ENCODE measurements at regions not wholly inside any gene's neighbourhood (a gene's known extent, or its start where the extent isn't known, plus 50 kb on each side); places are given as distances from the start of the nearest gene placed in this dataset.

DNA sequence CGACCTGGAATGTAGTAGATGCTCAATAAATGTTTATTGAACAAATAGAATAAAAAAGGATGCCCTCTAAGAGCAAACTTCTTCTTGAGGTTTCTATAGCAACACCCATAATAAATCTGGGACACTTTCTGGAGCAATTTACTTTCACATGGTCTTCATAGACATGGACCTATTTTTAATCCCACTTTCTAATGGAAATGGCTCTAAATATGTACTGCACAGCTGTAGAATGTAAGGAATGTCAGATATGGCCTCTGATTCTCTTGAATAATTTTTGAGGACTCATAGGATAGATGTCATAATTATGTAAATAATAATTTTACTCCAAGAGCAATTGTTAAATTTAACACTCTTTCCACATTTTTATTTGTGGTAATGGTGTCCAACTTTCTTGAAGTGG is 133.5 kb upstream of the DAAM1 start:
- Histone ChIP-seq H3K23ac (ENCODE audit: insufficient read length) (no peak overlapping the region), H3K4me3 (ENCODE audit: extremely low read depth in 1 of 4, insufficient read depth in 2 of 4, low read depth in 3 of 4, low read length in 4 of 4) (no peak overlapping the region), H2BK120ac (replicated peaks; ENCODE audit: low read depth, low read length) (no peak overlapping the region), H4K8ac (ENCODE audit: extremely low read depth, insufficient read depth, low read length) (no peak overlapping the region), H2BK20ac (ENCODE audit: low read length) (no peak overlapping the region), H4K91ac (replicated peaks; ENCODE audit: insufficient read length, low read length) (no peak overlapping the region), H3K9me3 (ENCODE audit: insufficient read depth in 2 of 2, low read depth in 1 of 2, low read length in 1 of 2) (peaks cover 0 to 8% of the 10 kb centered on the region in 2 experiments; a peak in 1 of 4 replicates), H2BK15ac (ENCODE audit: low read length) (no peak overlapping the region), H2AFZ (ENCODE audit: low read length) (no peak overlapping the region), H3K14ac (ENCODE audit: insufficient read length) (no peak overlapping the region), H4K20me1 (replicated peaks in 1 of 2; ENCODE audit: control insufficient read depth in 1 of 2, insufficient read depth in 2 of 2, low read length in 2 of 2) (no peaks in the 10 kb centered on the region), H3K9ac (replicated peaks in 1 of 4; ENCODE audit: extremely low read depth in 1 of 4, low read depth in 3 of 4, low read length in 3 of 4) (no peak overlapping the region), H3K36me3 (ENCODE audit: control insufficient read depth in 2 of 4, insufficient read depth in 4 of 4, low read length in 3 of 4) (no peaks in the 10 kb centered on the region), H3K56ac (replicated peaks; ENCODE audit: insufficient read length, low read depth, low read length) (no peak overlapping the region), H3K79me1 (ENCODE audit: low read depth, low read length) (no peaks in the 10 kb centered on the region), H2BK5ac (ENCODE audit: low read depth, low read length) (no peak overlapping the region), H3K18ac (ENCODE audit: extremely low read depth, low read length) (no peak overlapping the region), H4K5ac (ENCODE audit: insufficient read length, low read depth, low read length) (no peak overlapping the region), H3K79me2 (ENCODE audit: control insufficient read depth in 1 of 2, insufficient read depth in 2 of 2, low read length in 2 of 2) (no peaks in the 10 kb centered on the region), H2AK5ac (ENCODE audit: low read depth, low read length) (no peak overlapping the region), H3K4ac (replicated peaks; ENCODE audit: insufficient read length, low read depth, low read length) (no peak overlapping the region), H3K27ac (ENCODE audit: low read depth, low read length) (no peak overlapping the region), H3K4me1 (replicated peaks in 1 of 4; ENCODE audit: control insufficient read depth in 3 of 4, insufficient read depth in 4 of 4, low read length in 3 of 4) (no peaks in the 10 kb centered on the region), H3K27me3 (replicated peaks in 1 of 4; ENCODE audit: control insufficient read depth in 3 of 4, extremely low read depth in 1 of 4, insufficient read depth in 3 of 4, low read length in 3 of 4) (no peaks in the 10 kb centered on the region), H3K4me2 (ENCODE audit: insufficient read depth in 1 of 2, low read depth in 2 of 2, low read length in 2 of 2) (no peak overlapping the region), H3K23me2 (ENCODE audit: low read depth, low read length) (no peaks in the 10 kb centered on the region), H2BK12ac (ENCODE audit: low read depth, low read length) (no peak overlapping the region)
- FAIRE-seq = no peak
- ChIA-PET CTCF (ENCODE audit: partially characterized antibody) (interaction anchor here (0.7 to 1.6 kb wide), 25 partner anchors 9 to 654 kb away, joined by 3 to 13 read pairs (median 4); partner anchors contain the start of gene DACT1), POLR2A (ENCODE audit: partially characterized antibody) (no interaction called here)
- 86% methylated on average over 1 of the region's 1 CpG; no CpG with 5 or more reads in 1 of the 2 experiments for WGBS, 2 experiments (ENCODE audit: extremely low coverage in 1 of 2, insufficient coverage in 1 of 2, insufficient read length in 1 of 2, insufficient replicate concordance in 2 of 2, low coverage in 1 of 2, low lambda C conversion rate in 2 of 2, missing lambda C conversion rate in 1 of 2)
- DNase-seq (ENCODE audit: low read depth in 1 of 2, low spot score in 2 of 2) = no peak
- TF ChIP-seq, protein P1, sequence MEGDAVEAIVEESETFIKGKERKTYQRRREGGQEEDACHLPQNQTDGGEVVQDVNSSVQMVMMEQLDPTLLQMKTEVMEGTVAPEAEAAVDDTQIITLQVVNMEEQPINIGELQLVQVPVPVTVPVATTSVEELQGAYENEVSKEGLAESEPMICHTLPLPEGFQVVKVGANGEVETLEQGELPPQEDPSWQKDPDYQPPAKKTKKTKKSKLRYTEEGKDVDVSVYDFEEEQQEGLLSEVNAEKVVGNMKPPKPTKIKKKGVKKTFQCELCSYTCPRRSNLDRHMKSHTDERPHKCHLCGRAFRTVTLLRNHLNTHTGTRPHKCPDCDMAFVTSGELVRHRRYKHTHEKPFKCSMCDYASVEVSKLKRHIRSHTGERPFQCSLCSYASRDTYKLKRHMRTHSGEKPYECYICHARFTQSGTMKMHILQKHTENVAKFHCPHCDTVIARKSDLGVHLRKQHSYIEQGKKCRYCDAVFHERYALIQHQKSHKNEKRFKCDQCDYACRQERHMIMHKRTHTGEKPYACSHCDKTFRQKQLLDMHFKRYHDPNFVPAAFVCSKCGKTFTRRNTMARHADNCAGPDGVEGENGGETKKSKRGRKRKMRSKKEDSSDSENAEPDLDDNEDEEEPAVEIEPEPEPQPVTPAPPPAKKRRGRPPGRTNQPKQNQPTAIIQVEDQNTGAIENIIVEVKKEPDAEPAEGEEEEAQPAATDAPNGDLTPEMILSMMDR (IDR thresholded peaks at IDR 0.05; ENCODE audit: control extremely low read depth in 1 of 3, insufficient read depth in 1 of 3, low read depth in 1 of 3, low read length in 3 of 3) = no peak
- TF ChIP-seq KDM1A (IDR thresholded peaks at IDR 0.05; ENCODE audit: borderline replicate concordance, low read length) = no peak
- TF ChIP-seq TAF1 (IDR thresholded peaks at IDR 0.05; ENCODE audit: low read depth, low read length) = no peak
- no peak for TF ChIP-seq JUN (IDR thresholded peaks at IDR 0.05; ENCODE audit: low read depth, low read length)
- TF ChIP-seq EZH2 (IDR thresholded peaks at IDR 0.05; ENCODE audit: low read depth, low read length, severe bottlenecking) = no peak
- no peak for TF ChIP-seq NRF1 (IDR thresholded peaks at IDR 0.05; ENCODE audit: low read depth, low read length)
- TF ChIP-seq JUND (IDR thresholded peaks at IDR 0.05; ENCODE audit: low read length) = no peak
- TF ChIP-seq SP2 (IDR thresholded peaks at IDR 0.05; ENCODE audit: low read length) = no peak
- no peak for TF ChIP-seq RAD21 (IDR thresholded peaks at IDR 0.05 in 1 of 2, conservative IDR thresholded peaks at IDR 0.05 in 1 of 2; ENCODE audit: low read depth in 2 of 2, low read length in 2 of 2)
- TF ChIP-seq POU5F1 (IDR thresholded peaks at IDR 0.05; ENCODE audit: low read depth, low read length) = no peak
- TF ChIP-seq ZNF274 (IDR thresholded peaks at IDR 0.05; ENCODE audit: borderline replicate concordance, extremely low read depth, low read length) = no peak
- TF ChIP-seq CHD2 (IDR thresholded peaks at IDR 0.05; ENCODE audit: low read length) = no peak
- no peak for TF ChIP-seq CBX5 (IDR thresholded peaks at IDR 0.05; ENCODE audit: low read depth, low read length)
